ENCODE measurements at regions not wholly inside any gene's neighbourhood (a gene's known extent, or its start where the extent isn't known, plus 50 kb on each side); places are given as distances from the start of the nearest gene placed in this dataset.

DNA sequence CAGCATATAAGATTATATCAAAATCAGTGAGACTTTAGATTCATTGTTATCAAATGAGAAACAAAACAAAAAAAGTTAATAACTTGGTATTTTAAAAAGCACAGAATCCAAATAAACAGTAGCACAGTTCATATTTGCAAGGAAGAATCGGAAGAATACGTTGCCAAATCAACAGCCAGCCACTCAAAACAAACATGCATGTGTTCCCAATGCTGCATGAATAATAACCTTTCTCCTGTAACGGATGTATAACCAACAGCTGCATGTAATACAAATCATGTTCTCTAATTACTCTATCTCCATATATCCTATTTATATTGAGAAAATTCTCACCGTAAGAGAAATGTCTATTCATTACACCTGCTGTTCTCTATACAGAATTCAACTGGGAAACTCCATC lies 98.9 kb upstream of the FOXD3 start:
- no peak for DNase-seq

DNA sequence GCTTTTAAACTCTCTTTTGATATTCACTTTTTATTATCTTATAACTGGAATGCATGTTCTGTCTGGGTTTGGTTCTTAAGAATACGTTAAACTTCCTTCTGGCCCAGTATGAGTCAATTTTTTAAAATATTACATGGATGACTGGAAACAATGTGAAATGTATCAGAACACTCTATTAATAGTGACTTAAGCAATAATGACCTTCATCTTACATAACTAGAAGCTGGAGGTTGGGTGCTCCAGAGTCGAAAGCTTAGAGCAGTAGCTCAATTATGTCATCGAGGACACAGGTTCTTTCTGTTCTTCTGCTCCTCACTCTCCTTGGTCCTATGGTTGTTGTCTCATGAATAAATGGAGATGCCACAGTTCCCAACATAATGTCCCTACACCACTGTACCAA lies 91.6 kb upstream of the FOXD3 start:
- DNase-seq = no peak

DNA sequence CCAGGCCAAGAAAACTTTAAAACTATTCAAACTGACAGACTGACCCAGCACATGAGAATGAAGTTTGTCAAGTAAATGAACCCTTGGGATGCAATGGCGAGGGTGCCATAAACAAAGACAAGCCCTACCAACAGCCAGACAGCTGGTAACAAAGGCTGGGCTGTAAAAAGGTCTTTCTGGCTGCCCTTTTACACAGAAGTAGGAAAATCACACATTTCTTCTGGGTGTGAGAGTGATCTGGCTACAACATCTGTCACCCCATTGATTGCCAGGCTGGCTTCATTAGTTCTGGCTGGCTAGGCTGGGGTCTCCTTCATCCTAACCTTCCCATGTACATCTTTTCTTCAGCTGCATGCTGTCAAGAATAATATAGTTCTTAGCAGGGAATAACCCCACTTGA lies 83.6 kb upstream of the FOXD3 start:
- no peak for DNase-seq

DNA sequence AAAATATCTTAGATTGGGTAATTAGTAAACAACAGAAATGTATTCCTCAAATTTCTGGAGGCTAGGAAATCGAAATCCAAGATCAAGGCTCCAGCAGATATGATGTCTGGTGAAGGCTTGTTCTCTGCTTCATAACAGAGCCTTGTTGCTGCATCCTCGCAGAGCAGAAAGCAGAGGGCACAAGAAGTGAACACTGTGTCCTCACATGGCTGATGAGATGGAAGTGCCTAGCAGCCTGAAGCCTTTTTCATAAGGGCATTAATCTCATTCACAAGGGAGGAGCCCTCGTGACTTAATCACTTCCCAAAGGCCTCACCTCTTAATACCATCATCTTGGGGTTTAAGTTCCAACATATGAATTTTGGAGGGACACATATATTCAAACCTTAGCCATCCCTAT lies 77.2 kb upstream of the FOXD3 start:
- DNase-seq = no peak

DNA sequence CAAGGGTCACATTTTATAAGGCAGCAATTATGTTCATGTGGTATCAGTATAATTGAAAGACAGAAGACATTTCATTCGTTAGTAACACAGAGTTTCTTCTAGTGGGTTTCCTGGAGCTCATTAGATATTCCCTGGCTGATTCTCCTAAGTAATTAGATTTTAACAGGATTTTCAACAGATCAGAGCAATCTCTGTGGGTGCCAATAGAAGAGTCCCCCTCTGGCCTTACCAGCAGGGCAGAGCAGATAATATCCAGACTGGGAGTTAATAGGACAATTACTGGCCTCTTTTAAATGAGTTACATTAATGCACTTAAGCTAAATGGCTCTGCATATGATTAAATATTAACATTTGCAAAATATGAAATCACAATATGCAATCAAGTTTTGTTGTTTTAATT lies 74.2 kb upstream of the FOXD3 start:
- DNase-seq = no peak

DNA sequence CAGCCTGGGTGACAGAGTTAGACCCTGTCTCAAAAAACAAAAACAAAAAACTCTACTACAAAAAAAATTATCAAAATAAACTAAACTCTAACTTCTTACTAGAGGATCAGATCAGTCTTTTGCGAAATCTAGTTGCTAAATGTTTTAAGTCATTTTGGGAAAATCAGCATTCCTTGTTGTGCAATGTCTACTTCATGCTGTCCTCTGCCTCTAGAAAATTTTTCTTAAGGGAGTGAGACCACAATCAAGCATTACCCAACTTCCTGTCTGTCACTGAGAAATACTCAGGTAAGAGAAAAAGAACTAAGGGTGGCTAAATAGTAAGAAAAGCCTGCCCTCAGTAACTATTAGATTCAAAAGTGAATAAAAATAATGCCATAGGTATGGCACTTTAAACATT lies 67.2 kb upstream of the FOXD3 start:
- DNase-seq = no peak

DNA sequence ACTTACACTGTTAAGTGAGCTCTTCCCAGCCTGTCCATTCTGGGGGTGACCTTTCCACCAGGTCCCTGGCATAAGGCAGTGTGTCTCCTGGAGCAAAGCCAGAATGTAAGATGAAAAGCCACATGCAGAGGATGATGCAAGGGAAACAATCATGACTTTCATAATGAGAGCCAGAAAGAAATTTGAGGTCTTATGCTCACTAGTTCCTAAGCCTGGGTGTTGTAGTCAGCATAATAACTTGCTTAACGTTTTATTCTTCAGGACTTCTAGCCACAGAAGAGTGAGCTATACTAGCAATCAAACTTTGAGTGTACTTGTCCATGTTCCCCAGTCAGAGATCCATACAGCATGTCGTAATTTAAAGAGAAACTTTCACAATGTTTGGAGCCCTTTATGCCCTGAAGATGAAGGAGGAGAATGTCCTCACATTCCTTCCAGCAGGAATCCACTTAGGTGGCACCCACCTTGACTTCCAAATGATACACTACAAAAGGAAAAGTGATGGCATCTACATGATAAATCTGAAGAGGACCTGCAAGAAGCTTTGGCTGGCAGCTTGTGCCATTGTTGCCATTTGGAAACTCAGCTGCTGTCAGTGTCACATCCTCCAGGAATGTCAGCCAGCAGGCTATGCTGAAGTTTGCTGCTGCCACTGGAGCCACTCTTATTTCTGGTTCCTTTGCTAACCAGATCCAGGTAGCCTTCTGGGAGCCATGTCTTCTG lies 60.5 kb upstream of the FOXD3 start:
- no peak for DNase-seq

DNA sequence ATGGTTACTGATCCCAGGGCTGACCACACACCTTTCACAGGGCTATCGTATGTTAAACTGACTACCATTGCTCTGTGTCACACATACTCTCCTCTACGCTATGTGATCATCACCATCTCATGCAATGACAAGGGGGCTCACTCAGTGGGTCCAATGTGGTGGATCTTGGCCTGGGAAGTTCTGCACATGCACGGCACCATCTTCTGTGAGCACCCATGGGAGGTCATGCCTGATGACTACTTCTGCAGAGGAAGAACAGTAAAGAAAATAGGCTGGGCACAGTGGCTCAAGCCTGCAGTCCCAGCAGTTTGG lies 60.0 kb upstream of the FOXD3 start:
- no peak for DNase-seq

DNA sequence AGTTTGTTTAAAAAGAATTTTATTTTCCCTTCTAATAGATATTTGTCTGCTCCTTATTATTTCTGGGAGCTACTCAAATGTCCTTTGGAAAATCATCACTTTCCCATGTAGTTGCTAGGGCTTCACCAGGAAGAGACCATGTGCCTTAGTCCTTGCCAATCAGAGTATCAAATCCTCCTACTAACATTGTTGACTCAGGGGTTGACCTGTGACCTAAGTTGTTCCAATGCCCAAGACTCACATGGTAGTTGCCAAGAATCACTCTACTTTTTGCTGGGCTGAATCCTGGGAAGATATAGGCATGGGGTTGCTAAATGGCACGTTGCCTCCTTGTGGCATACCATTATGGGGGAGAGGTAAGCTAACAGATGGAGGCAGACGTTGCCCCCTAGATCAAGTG lies 58.2 kb upstream of the FOXD3 start:
- DNase-seq = no peak

DNA sequence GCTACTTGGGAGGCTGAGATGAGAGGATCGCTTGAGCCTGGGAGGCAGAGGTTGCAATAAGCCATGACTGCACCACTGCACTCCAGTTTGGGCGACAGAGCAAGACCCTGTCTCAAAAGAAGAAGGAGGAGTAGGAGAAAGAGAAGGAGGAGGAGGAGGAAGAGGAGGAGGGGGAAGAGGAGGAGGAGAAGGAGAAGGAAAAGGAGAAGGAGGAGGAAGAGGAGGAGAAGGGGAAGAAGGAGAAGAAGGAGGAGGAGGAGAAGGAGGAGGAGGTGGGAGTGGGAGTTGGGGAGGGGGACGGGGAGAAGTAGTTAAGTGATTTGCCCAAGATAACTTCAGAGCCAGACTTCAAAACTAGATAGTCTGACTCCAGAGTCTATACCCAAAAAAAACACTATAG lies 55.5 kb upstream of the FOXD3 start:
- no peak for DNase-seq

DNA sequence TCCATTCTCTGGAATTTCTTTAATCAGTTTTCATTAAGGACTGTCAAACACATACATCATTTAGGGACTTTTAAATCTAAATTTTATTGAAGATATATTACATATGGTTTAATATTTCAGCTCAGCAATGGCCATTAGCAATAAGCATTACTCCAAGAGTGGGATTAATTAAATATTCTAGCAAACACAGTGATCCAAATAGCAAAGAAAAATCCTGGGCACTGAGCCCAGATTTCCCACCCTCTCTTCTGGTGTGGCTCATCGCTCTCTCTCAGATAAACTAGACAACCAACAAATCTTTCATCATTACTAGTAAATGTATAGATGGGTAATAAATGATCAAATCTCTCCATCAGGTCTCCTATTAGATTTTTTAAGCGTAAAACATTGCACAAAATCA lies 53.5 kb upstream of the FOXD3 start:
- no peak for DNase-seq

DNA sequence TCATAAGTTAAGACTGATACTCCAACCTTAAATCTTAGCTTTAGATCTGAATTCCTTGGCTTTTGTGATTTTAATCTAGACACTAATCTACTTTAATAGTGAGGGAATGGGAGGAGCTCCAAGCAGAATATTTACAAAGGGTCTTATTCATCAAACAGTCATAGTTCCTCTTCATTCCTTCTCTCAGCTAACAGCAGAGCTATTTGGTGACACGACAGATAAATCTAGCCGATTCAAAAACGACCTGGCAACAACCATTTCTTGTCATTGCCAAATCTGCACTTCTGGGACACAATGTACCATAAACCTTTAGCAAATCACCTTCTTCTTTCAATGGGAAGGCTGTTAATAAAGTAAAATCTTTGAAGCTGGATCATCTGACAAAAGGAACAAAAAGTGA lies 52.8 kb upstream of the FOXD3 start:
- no peak for DNase-seq

Data from NCI-H187 treated with DMSO at 0.1 percent for 48 hours (cell line).